Activated B cell treated with CpG ODN at 0.5 μM for 24 hours (primary cell): ENCODE measurements at regions not wholly inside any gene's neighbourhood (a gene's known extent, or its start where the extent isn't known, plus 50 kb on each side); places are given as distances from the start of the nearest gene placed in this dataset.
A peak's percentile ranks its signal among the peaks of the same experiment; 100 is the strongest.

Source experiments
- ATAC-seq: fragments of 200-7000 bp; cut with Tn5 transposase; one replicate; pipeline ENCODE4 v1.10.0; 2021; ENCODE audit warnings: low read depth, mild to moderate bottlenecking, moderate library complexity
- CTCF ChIA-PET: fragments of 350-600 bp; sonication (Branson Sonifier 250); formaldehyde crosslinking; loops from one replicate; lab custom pipeline; 2021; ENCODE audit warnings: antibody characterized with exemption; lab: Charles Lee
- POLR2A ChIA-PET: fragments of 350-600 bp; sonication (Branson Sonifier 250); formaldehyde crosslinking; loops from one replicate; lab custom pipeline; 2021; ENCODE audit warnings: antibody characterized with exemption; lab: Charles Lee
- DNase-seq: peaks from one replicate; pipeline ENCODE4 v3.0.0; 2022
- H3K27ac Mint-ChIP-seq: one replicate; pipeline ENCODE4 v1.8.0; 2020; ENCODE audit warnings: mixed read lengths
- H3K27me3 Mint-ChIP-seq: one replicate; pipeline ENCODE4 v1.8.0; 2021; ENCODE audit warnings: mixed read lengths
- H3K36me3 Mint-ChIP-seq: one replicate; pipeline ENCODE4 v1.8.0; 2021; ENCODE audit warnings: low read depth, mixed read lengths
- H3K4me1 Mint-ChIP-seq: one replicate; pipeline ENCODE4 v1.8.0; 2021; ENCODE audit warnings: mixed read lengths
- H3K4me3 Mint-ChIP-seq: one replicate; pipeline ENCODE4 v1.8.0; 2020; ENCODE audit warnings: mild to moderate bottlenecking, mixed read lengths
- H3K9me3 Mint-ChIP-seq: one replicate; pipeline ENCODE4 v1.8.0; 2020; ENCODE audit warnings: mixed read lengths
- intact Hi-C: fragments of 100-400 bp; cut with micrococcal nuclease; formaldehyde crosslinking; loops from one replicate; pipeline ENCODE4 v1.15.1; 2024
- TF ChIP-seq, protein P1 (sequence below): fragments of 200-600 bp; IDR thresholded peaks from one replicate; pipeline ENCODE4 v1.8.0; 2022; ENCODE audit warnings: antibody characterized with exemption, mild to moderate bottlenecking

DNA sequence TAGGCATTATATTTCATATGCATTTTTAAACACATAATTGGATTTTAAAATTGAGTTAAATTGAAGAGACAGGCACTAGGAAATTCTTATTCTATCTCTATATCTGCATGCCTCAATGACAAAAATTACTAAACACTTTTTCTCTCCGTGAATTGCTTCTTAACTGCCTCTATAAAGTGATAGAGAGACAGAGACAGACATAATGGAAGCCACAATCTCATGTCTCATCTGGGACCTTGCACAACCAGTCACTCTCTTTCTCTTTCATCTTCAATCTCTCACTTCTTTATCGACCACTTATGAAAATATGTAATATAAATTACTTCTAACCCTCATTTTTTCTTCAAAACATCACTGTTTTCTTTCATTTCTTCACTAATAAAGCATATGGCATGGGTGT lies 238.9 kb upstream of the ZNF804A start:
- CTCF ChIA-PET = no interaction called here
- Mint-ChIP-seq H3K27me3 (no peaks in the 10 kb centered on the region), H3K27ac (no peak overlapping the region), H3K4me3 (no peak overlapping the region), H3K36me3 (no peaks in the 10 kb centered on the region), H3K4me1 (peaks cover 2% of the 10 kb centered on the region), H3K9me3 (peaks cover 2% of the 10 kb centered on the region)
- DNase-seq = no peak
- TF ChIP-seq, protein P1, sequence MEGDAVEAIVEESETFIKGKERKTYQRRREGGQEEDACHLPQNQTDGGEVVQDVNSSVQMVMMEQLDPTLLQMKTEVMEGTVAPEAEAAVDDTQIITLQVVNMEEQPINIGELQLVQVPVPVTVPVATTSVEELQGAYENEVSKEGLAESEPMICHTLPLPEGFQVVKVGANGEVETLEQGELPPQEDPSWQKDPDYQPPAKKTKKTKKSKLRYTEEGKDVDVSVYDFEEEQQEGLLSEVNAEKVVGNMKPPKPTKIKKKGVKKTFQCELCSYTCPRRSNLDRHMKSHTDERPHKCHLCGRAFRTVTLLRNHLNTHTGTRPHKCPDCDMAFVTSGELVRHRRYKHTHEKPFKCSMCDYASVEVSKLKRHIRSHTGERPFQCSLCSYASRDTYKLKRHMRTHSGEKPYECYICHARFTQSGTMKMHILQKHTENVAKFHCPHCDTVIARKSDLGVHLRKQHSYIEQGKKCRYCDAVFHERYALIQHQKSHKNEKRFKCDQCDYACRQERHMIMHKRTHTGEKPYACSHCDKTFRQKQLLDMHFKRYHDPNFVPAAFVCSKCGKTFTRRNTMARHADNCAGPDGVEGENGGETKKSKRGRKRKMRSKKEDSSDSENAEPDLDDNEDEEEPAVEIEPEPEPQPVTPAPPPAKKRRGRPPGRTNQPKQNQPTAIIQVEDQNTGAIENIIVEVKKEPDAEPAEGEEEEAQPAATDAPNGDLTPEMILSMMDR = no peak
- intact Hi-C loops = no loop called here
- no peak for ATAC-seq
- POLR2A ChIA-PET = no interaction called here

GRCh38 chr2:184363213-184363612 lies 235.1 kb upstream of the ZNF804A start:
- CTCF ChIA-PET = no interaction called here

GRCh38 chr2:184367211-184367610 lies 231.1 kb upstream of the ZNF804A start:
- Mint-ChIP-seq H3K27me3 (no peaks in the 10 kb centered on the region), H3K4me1 (peaks cover 14% of the 10 kb centered on the region), H3K9me3 (no peaks in the 10 kb centered on the region), H3K36me3 (no peaks in the 10 kb centered on the region), H3K27ac (no peak overlapping the region), H3K4me3 (no peak overlapping the region)
- ChIA-PET CTCF (no interaction called here), POLR2A (no interaction called here)
- intact Hi-C loops = no loop called here
- DNase-seq (no peak), ATAC-seq (no peak)
- TF ChIP-seq, protein P1 = no peak

More at GRCh38 chr2:184363213-184363612, 235.1 kb upstream of the ZNF804A start:
- H3K9me3 Mint-ChIP-seq = no peaks in the 10 kb centered on the region
- H3K4me1 Mint-ChIP-seq = no peaks in the 10 kb centered on the region
- no peak overlapping the region for H3K27ac Mint-ChIP-seq
- no peak overlapping the region for H3K4me3 Mint-ChIP-seq
- no peaks in the 10 kb centered on the region for H3K36me3 Mint-ChIP-seq
- ATAC-seq (no peak), DNase-seq (no peak)
- intact Hi-C loops = no loop called here
- H3K27me3 Mint-ChIP-seq = no peaks in the 10 kb centered on the region
- TF ChIP-seq, protein P1 = no peak
- POLR2A ChIA-PET = no interaction called here

GRCh38 chr2:184369307-184369706 lies 229.0 kb upstream of the ZNF804A start:
- Mint-ChIP-seq H3K36me3 (no peaks in the 10 kb centered on the region), H3K9me3 (no peaks in the 10 kb centered on the region), H3K4me1 (peaks cover 14% of the 10 kb centered on the region), H3K27ac (no peak overlapping the region), H3K27me3 (no peaks in the 10 kb centered on the region), H3K4me3 (no peak overlapping the region)
- ChIA-PET CTCF (no interaction called here), POLR2A (no interaction called here)
- TF ChIP-seq, protein P1 = no peak
- intact Hi-C loops = no loop called here
- DNase-seq (no peak), ATAC-seq (no peak)

- Mint-ChIP-seq H3K4me1 (peaks cover 14% of the 10 kb centered on the region), H3K36me3 (no peaks in the 10 kb centered on the region), H3K9me3 (no peaks in the 10 kb centered on the region), H3K4me3 (no peak overlapping the region), H3K27ac (peak overlapping the region; percentile 71), H3K27me3 (no peaks in the 10 kb centered on the region)
- intact Hi-C loops = loop anchor here (5.0 kb wide), 1 partner anchor 226 kb away; the partner anchor contains the start of gene ZNF804A
- ATAC-seq (peak; percentile 83), DNase-seq (no peak)
- TF ChIP-seq, protein P1 = no peak
- ChIA-PET CTCF (no interaction called here), POLR2A (interaction anchor here (0.5 to 0.6 kb wide), 2 partner anchors 227 to 360 kb away, joined by 3 read pairs; no protein-coding TSS in a partner anchor)
These were observed 227.4 kb upstream of the ZNF804A start for GRCh38 chr2:184370954-184371353.
